ENCODE measurements at regions not wholly inside any gene's neighbourhood (a gene's known extent, or its start where the extent isn't known, plus 50 kb on each side); places are given as distances from the start of the nearest gene placed in this dataset.

- no peak overlapping the region for H3K27ac ChIP-seq (ENCODE audit: extremely low read length, insufficient read depth, low read length)
- DNase-seq (ENCODE audit: low spot score) = no peak
- intact Hi-C loops (cut with micrococcal nuclease; ENCODE audit: unreplicated experiment) = no loop called here
- POLR2A ChIA-PET = no interaction called here
- TF ChIP-seq ZNF784 (CRISPR knock-in tag; IDR thresholded peaks at IDR 0.05; ENCODE audit: borderline replicate concordance) (no peak), STAT5B (CRISPR knock-in tag; IDR thresholded peaks at IDR 0.05) (no peak), ERF (CRISPR knock-in tag; IDR thresholded peaks at IDR 0.05) (no peak), POLR2A (IDR thresholded peaks at IDR 0.05; ENCODE audit: insufficient read depth in 1 of 2, low read depth in 2 of 2, low read length in 2 of 2) (no peak), ZNF782 (CRISPR knock-in tag; IDR thresholded peaks at IDR 0.05; ENCODE audit: borderline replicate concordance) (no peak), GABPA (IDR thresholded peaks at IDR 0.05; ENCODE audit: low read depth, low read length) (no peak), GABPA (CRISPR knock-in tag; IDR thresholded peaks at IDR 0.05; ENCODE audit: low read depth) (no peak), HMG20A (CRISPR knock-in tag; IDR thresholded peaks at IDR 0.05; ENCODE audit: borderline replicate concordance) (no peak), TAF15 (IDR thresholded peaks at IDR 0.05; ENCODE audit: low read depth, low read length, poor library complexity, severe bottlenecking) (no peak), SYNCRIP (IDR thresholded peaks at IDR 0.05; ENCODE audit: insufficient read depth, low read depth, low read length) (no peak)
- ATAC-seq = no peak
- H3K4me2 ChIP-seq (ENCODE audit: low read depth, low read length) = no peak overlapping the region
- WGBS (ENCODE audit: low lambda C conversion rate) = 6% methylated on average over 1 of the region's 1 CpG
- no peak for FAIRE-seq
- no peaks in the 10 kb centered on the region for H3K4me1 ChIP-seq (ENCODE audit: insufficient read depth, low read length)
- H3K9ac ChIP-seq (ENCODE audit: insufficient read depth, low read depth, low read length) = no peak overlapping the region
- CTCF ChIA-PET (ENCODE audit: low intra/inter-chr PET ratio, low total read pairs) = no interaction called here
- BruUV-seq (replicated peaks) = no TSS peak
- peaks cover 81% of the 10 kb centered on the region for H3K9me3 ChIP-seq (ENCODE audit: low read length)
- no peaks in the 10 kb centered on the region for H3K79me2 ChIP-seq (ENCODE audit: insufficient read depth, low read length)
- H3K27me3 ChIP-seq (ENCODE audit: control insufficient read depth in 1 of 2, insufficient read depth in 2 of 2, low read length in 2 of 2) = no peaks in the 10 kb centered on the region
- in situ Hi-C loops (cut with HindIII; ENCODE audit: extremely low pct_ligation_motif_present, low pct_unique_long_range_greater_than_20kb) = no loop called here
- no peaks in the 10 kb centered on the region for H3K36me3 ChIP-seq (replicated peaks in 1 of 2; ENCODE audit: control insufficient read depth in 1 of 2, insufficient read depth in 2 of 2, low read length in 2 of 2)
- no peak overlapping the region for H3K4me3 ChIP-seq (replicated peaks in 1 of 3; ENCODE audit: insufficient read depth in 1 of 3, low read depth in 2 of 3, low read length in 3 of 3)
- no peak overlapping the region for H2AFZ ChIP-seq (ENCODE audit: low read length)
- H4K20me1 ChIP-seq (ENCODE audit: insufficient read depth, low read length) = no peaks in the 10 kb centered on the region
Observed at GRCh38 chr15:46941241-46941640, 776.1 kb upstream of the SEMA6D start.

- Histone ChIP-seq H3K27ac (ENCODE audit: extremely low read length, insufficient read depth, low read length) (no peak overlapping the region), H3K27me3 (ENCODE audit: control insufficient read depth in 1 of 2, insufficient read depth in 2 of 2, low read length in 2 of 2) (no peaks in the 10 kb centered on the region), H3K36me3 (replicated peaks in 1 of 2; ENCODE audit: control insufficient read depth in 1 of 2, insufficient read depth in 2 of 2, low read length in 2 of 2) (no peaks in the 10 kb centered on the region), H3K9ac (ENCODE audit: insufficient read depth, low read depth, low read length) (no peak overlapping the region), H3K79me2 (ENCODE audit: insufficient read depth, low read length) (no peaks in the 10 kb centered on the region), H3K4me1 (ENCODE audit: insufficient read depth, low read length) (no peaks in the 10 kb centered on the region), H3K4me3 (replicated peaks in 1 of 3; ENCODE audit: insufficient read depth in 1 of 3, low read depth in 2 of 3, low read length in 3 of 3) (no peak overlapping the region), H4K20me1 (ENCODE audit: insufficient read depth, low read length) (no peaks in the 10 kb centered on the region), H2AFZ (ENCODE audit: low read length) (no peak overlapping the region), H3K9me3 (ENCODE audit: low read length) (peaks cover 89% of the 10 kb centered on the region), H3K4me2 (ENCODE audit: low read depth, low read length) (no peak overlapping the region)
- ChIA-PET POLR2A (no interaction called here), CTCF (ENCODE audit: low intra/inter-chr PET ratio, low total read pairs) (no interaction called here)
- ATAC-seq = no peak
- no peak for DNase-seq (ENCODE audit: low spot score)
- no TSS peak for BruUV-seq (replicated peaks)
- in situ Hi-C loops (cut with HindIII; ENCODE audit: extremely low pct_ligation_motif_present, low pct_unique_long_range_greater_than_20kb) = no loop called here
- 6% methylated on average over 3 of the region's 3 CpGs for WGBS (ENCODE audit: low lambda C conversion rate)
- intact Hi-C loops (cut with micrococcal nuclease; ENCODE audit: unreplicated experiment) = no loop called here
- no peak for FAIRE-seq
- TF ChIP-seq ZNF768 (CRISPR knock-in tag; IDR thresholded peaks at IDR 0.05) = no peak
- no peak for TF ChIP-seq ZNF124 (CRISPR knock-in tag; IDR thresholded peaks at IDR 0.05)
- no peak for TF ChIP-seq ZNF687 (CRISPR knock-in tag; IDR thresholded peaks at IDR 0.05)
- no peak for TF ChIP-seq RBAK (CRISPR knock-in tag; IDR thresholded peaks at IDR 0.05)
- TF ChIP-seq SATB2 (CRISPR knock-in tag; IDR thresholded peaks at IDR 0.05) = no peak
- TF ChIP-seq THAP11 (CRISPR knock-in tag; IDR thresholded peaks at IDR 0.05) = no peak
- TF ChIP-seq HNF4G (IDR thresholded peaks at IDR 0.05; ENCODE audit: borderline replicate concordance, low read depth, low read length) = no peak
- TF ChIP-seq HNF4G (CRISPR knock-in tag; IDR thresholded peaks at IDR 0.05; ENCODE audit: borderline replicate concordance, low read depth) = no peak
Observed at GRCh38 chr15:46946953-46947352, 770.4 kb upstream of the SEMA6D start.
